ENCODE measurements at regions not wholly inside any gene's neighbourhood (a gene's known extent, or its start where the extent isn't known, plus 50 kb on each side); places are given as distances from the start of the nearest gene placed in this dataset.

DNA sequence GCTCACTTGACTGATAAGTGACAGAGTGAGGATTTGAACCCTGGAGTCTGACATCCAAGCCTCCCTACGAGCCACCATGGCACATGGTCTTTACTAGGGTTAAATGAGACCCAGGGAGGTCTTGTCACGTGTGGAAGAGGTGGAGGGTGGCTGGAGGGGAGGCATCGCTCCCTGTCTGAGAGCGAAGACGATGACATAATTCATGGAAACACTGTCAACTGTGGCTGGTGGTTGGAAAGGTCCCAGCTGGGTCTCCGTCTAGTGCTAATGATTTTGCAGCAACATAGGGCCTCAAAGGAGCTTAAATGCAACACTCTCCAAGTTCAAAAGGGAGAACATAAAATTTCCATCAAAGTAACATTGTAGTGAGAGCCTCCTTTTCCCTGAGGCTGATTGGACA, 99.9 kb upstream of the BAIAP2L1 start:
- Histone ChIP-seq H3K36me3 (no peaks in the 10 kb centered on the region), H3K27ac (no peak overlapping the region), H3K4me3 (no peak overlapping the region), H3K4me1 (no peaks in the 10 kb centered on the region), H3K27me3 (peaks cover 0 to 5% (median 0%) of the 10 kb centered on the region in 3 donors), H3K9me3 (peaks cover 0 to 12% (median 4%) of the 10 kb centered on the region in 4 donors)
- no peak for DNase-seq
- WGBS, 2 donors, result 61 to 63% methylated on average over 6 of the region's 6 CpGs
- intact Hi-C loops (cut with DNase I), result no loop called here
- TF ChIP-seq POLR2AphosphoS5 (IDR thresholded peaks at IDR 0.05) (no peak), POLR2A (IDR thresholded peaks at IDR 0.05) (no peak), EP300 (IDR thresholded peaks at IDR 0.05) (no peak)
- TF ChIP-seq, protein P1, sequence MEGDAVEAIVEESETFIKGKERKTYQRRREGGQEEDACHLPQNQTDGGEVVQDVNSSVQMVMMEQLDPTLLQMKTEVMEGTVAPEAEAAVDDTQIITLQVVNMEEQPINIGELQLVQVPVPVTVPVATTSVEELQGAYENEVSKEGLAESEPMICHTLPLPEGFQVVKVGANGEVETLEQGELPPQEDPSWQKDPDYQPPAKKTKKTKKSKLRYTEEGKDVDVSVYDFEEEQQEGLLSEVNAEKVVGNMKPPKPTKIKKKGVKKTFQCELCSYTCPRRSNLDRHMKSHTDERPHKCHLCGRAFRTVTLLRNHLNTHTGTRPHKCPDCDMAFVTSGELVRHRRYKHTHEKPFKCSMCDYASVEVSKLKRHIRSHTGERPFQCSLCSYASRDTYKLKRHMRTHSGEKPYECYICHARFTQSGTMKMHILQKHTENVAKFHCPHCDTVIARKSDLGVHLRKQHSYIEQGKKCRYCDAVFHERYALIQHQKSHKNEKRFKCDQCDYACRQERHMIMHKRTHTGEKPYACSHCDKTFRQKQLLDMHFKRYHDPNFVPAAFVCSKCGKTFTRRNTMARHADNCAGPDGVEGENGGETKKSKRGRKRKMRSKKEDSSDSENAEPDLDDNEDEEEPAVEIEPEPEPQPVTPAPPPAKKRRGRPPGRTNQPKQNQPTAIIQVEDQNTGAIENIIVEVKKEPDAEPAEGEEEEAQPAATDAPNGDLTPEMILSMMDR (IDR thresholded peaks at IDR 0.05), result no peak

DNA sequence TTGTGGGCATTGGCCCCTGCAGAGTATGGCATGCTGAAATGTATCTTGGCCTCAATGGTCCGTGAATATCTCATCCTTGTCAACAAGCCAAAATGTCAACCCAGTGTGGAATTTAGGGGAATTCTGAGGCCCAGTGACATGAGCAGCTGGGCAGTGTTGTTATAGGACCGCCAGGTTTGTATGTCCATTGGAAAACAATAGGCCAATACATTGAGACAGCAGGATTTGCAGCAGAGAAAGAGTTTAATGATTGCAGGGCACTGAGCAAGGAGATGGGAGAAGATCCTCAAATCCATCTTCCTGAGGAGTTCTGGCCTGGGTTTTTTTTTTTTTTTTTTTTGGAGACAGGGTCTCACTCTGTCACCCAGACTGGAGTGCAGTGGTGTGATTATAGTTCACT, 95.7 kb upstream of the BAIAP2L1 start:
- intact Hi-C loops (cut with DNase I), result no loop called here
- whole genome bisulfite sequencing, 2 donors, result 74 to 85% methylated on average over 2 of the region's 2 CpGs
- DNase-seq, result no peak

DNA sequence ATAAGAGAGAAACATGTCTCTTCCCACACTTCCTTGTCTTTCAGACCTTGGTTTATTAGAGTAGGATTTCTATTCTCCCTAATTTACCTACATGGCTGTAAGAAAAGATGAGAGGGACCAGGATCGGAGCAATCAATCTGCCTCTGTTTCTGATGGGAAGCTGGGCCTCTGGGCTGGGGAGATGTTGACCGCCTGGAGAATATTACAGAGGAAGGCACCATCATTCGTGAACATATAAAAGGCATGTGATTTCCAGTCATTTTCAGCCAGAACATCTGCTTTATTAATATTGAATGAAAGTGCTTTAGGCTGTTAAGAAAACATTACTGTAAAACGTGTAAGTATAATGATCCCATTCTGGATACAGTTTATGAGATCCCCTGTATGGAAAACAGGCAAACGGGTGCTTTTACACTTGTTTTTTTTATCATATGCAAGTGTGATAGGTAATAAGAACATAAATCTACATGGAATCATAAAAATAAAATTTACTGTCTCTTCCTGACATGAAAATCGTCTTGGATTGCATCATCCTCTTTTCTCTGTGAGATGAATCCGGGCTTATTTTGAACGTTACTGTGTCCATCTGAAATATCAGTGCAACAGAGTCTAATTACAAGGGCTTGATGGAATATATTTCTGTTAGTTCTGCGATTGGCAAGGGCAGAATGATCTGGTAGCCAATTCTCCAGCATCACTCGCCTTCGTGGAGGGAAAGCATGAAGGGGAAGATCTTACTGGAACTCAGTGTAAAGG, 94.5 kb upstream of the BAIAP2L1 start:
- WGBS, 2 donors, result 86 to 89% methylated on average over 11 of the region's 11 CpGs

More for the DNA sequence above, 95.7 kb upstream of the BAIAP2L1 start:
- no peak overlapping the region for H3K27ac ChIP-seq
- no peaks in the 10 kb centered on the region for H3K36me3 ChIP-seq
- TF ChIP-seq POLR2AphosphoS5 (IDR thresholded peaks at IDR 0.05) (no peak), EP300 (IDR thresholded peaks at IDR 0.05) (no peak), POLR2A (IDR thresholded peaks at IDR 0.05) (no peak)
- TF ChIP-seq, protein P1 (IDR thresholded peaks at IDR 0.05), result no peak
- H3K9me3 ChIP-seq, result peaks cover 0 to 12% (median 4%) of the 10 kb centered on the region in 4 donors
- no peaks in the 10 kb centered on the region for H3K27me3 ChIP-seq
- H3K4me3 ChIP-seq, result no peak overlapping the region
- H3K4me1 ChIP-seq, result no peaks in the 10 kb centered on the region

DNA sequence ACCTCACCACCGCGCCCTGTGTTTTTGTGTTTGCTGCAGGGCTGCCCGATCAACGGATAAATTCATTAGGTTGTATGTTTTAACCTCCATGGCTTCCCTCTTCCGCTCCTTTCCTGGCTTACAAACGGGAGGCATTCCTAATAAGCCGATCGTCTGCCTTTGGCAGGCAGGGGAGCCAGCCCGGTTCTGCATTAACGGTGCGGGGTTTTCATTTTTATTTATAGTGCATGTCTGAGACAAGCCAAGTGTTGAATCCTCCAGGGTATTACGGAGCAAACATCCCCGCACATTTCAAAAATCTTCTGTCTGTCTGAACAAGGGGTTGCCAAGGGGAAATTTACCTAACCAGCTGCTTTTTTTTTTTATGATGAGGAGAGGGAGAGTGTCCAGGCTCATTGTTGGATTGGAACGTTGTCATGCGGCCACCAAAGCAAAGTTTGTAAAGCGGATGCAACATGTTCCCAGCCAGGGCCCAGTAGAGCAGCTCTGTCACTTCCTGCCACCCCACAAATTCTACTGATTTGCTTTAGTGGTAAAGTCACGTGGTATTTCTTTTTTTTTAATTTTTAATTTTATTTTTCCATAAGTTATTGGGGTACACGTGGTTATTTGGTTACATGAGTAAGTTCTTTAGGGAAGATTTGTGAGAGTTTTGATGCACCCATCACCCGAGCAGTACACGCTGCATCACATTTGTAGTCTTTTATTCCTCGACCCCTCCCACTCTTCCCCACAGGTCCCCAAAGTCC, 92.3 kb upstream of the BAIAP2L1 start:
- no peak for TF ChIP-seq POLR2A (IDR thresholded peaks at IDR 0.05)
- no peak for TF ChIP-seq EP300 (IDR thresholded peaks at IDR 0.05)
- TF ChIP-seq, protein P1 (IDR thresholded peaks at IDR 0.05), result no peak
- no peak for TF ChIP-seq POLR2AphosphoS5 (IDR thresholded peaks at IDR 0.05)
- intact Hi-C loops (cut with DNase I), result no loop called here
- H3K4me1 ChIP-seq, result no peaks in the 10 kb centered on the region
- H3K36me3 ChIP-seq, result no peaks in the 10 kb centered on the region
- no peak for DNase-seq
- WGBS, 2 donors, result 86 to 88% methylated on average over 21 of the region's 21 CpGs
- peaks cover 0 to 12% (median 4%) of the 10 kb centered on the region in 4 donors for H3K9me3 ChIP-seq
- H3K27me3 ChIP-seq, result no peaks in the 10 kb centered on the region
- no peak overlapping the region for H3K4me3 ChIP-seq
- no peak overlapping the region for H3K27ac ChIP-seq

More for the DNA sequence above, 94.5 kb upstream of the BAIAP2L1 start:
- no peak for DNase-seq
- Histone ChIP-seq H3K36me3 (no peaks in the 10 kb centered on the region), H3K27ac (no peak overlapping the region), H3K9me3 (peaks cover 0 to 12% (median 4%) of the 10 kb centered on the region in 4 donors), H3K4me3 (no peak overlapping the region), H3K4me1 (no peaks in the 10 kb centered on the region), H3K27me3 (no peaks in the 10 kb centered on the region)
- TF ChIP-seq POLR2A (IDR thresholded peaks at IDR 0.05) (no peak), EP300 (IDR thresholded peaks at IDR 0.05) (no peak), POLR2AphosphoS5 (IDR thresholded peaks at IDR 0.05) (no peak)
- TF ChIP-seq, protein P1 (IDR thresholded peaks at IDR 0.05), result no peak
- intact Hi-C loops (cut with DNase I), result no loop called here

Data from sigmoid colon (tissue), 6 donors.